SK-N-SH (cell line): ENCODE measurements at regions not wholly inside any gene's neighbourhood (a gene's known extent, or its start where the extent isn't known, plus 50 kb on each side); places are given as distances from the start of the nearest gene placed in this dataset.

Experiments used
- CTCF ChIA-PET: fragments of 300-600, 350-600 bp; formaldehyde crosslinking; extraction: SDS; loops from one replicate; lab custom pipeline; 2021; lab: Yijun Ruan, JAX
- POLR2A ChIA-PET: fragments of 350-600 bp; sonication (Branson Sonifier 250); formaldehyde crosslinking; extraction: SDS; loops from one replicate; lab custom pipeline; 2020; ENCODE audit warnings: antibody characterized with exemption, inconsistent platforms; lab: Yijun Ruan, JAX
- DNase-seq: peaks from one replicate; pipeline ENCODE4 v3.0.0; 2012
- H2AFZ ChIP-seq: fragments of 200-600 bp; sonication (generic); 2 replicates; pipeline ENCODE4 v1.8.1; 2016; ENCODE audit warnings: antibody characterized with exemption, mild to moderate bottlenecking, low read depth
- H3F3A ChIP-seq: fragments of 200-600 bp; sonication (generic); replicated peaks from 2 replicates; pipeline ENCODE3; 2016; ENCODE audit warnings: antibody characterized with exemption, mild to moderate bottlenecking; ENCODE audit not compliant: insufficient read depth
- H3K27ac ChIP-seq, 2 experiments: fragments of 200-500 bp in 1 of 2; fragments of 200-600 bp in 1 of 2; sonication (Bioruptor generic) in 1 of 2; sonication (generic), shearing (Covaris generic) in 1 of 2; 2 replicates each; pipeline versions ENCODE4 v1.5.1 to v1.6.1; 2014 to 2016; ENCODE audit warnings: low read depth in 2 of 2, inconsistent platforms in 1 of 2, low read length in 1 of 2, mild to moderate bottlenecking in 1 of 2, mixed read lengths in 1 of 2
- H3K27me3 ChIP-seq: fragments of 200-600 bp; sonication (generic), shearing (Covaris generic); 2 replicates; pipeline ENCODE4 v1.6.1; 2016; ENCODE audit warnings: mixed run types; ENCODE audit not compliant: insufficient read depth
- H3K36me3 ChIP-seq, 2 experiments: fragments of 200-500 bp in 1 of 2; fragments of 200-600 bp in 1 of 2; sonication (Bioruptor generic) in 1 of 2; sonication (generic) in 1 of 2; replicated peaks in 1 of 2; 2 replicates each; pipeline versions ENCODE3 to v1.5.1; 2014 to 2016; ENCODE audit warnings: low read length in 1 of 2, mild to moderate bottlenecking in 1 of 2; ENCODE audit not compliant: insufficient read depth in 2 of 2, control insufficient read depth in 1 of 2
- H3K4me1 ChIP-seq, 2 experiments: fragments of 200-500 bp in 1 of 2; fragments of 200-600 bp in 1 of 2; sonication (Bioruptor generic) in 1 of 2; sonication (generic), shearing (Covaris generic) in 1 of 2; 2 replicates each; pipeline versions ENCODE4 v1.5.1 to v1.6.1; 2014 to 2016; ENCODE audit warnings: low read depth in 1 of 2, low read length in 1 of 2, mixed run types in 1 of 2; ENCODE audit not compliant: insufficient read depth in 2 of 2, control insufficient read depth in 1 of 2
- H3K4me2 ChIP-seq: fragments of 200-600 bp; sonication (generic), shearing (Covaris generic); 2 replicates; pipeline ENCODE4 v1.6.1; 2017; ENCODE audit warnings: mixed run types
- H3K4me3 ChIP-seq, 2 experiments: fragments of 200-500 bp in 1 of 2; fragments of 200-600 bp in 1 of 2; sonication (Bioruptor generic) in 1 of 2; sonication (generic), shearing (Covaris generic) in 1 of 2; 2 replicates each; pipeline versions ENCODE4 v1.5.1 to v1.8.1; 2014 to 2016; ENCODE audit warnings: low read depth in 2 of 2, inconsistent platforms in 1 of 2, low read length in 1 of 2, mild to moderate bottlenecking in 1 of 2, mixed read lengths in 1 of 2, moderate library complexity in 1 of 2
- H3K79me2 ChIP-seq: fragments of 200-600 bp; sonication (generic); 2 replicates; pipeline ENCODE4 v1.8.1; 2017; ENCODE audit warnings: mild to moderate bottlenecking; ENCODE audit not compliant: insufficient read depth
- H3K9ac ChIP-seq: fragments of 200-600 bp; sonication (generic); 2 replicates; pipeline ENCODE4 v1.6.1; 2017; ENCODE audit warnings: mixed run types
- H3K9me2 ChIP-seq: fragments of 200-600 bp; sonication (generic); 2 replicates; pipeline ENCODE4 v1.6.1; 2017; ENCODE audit warnings: mixed run types
- H3K9me3 ChIP-seq: fragments of 200-600 bp; sonication (generic); 2 replicates; pipeline ENCODE4 v1.6.1; 2017; ENCODE audit warnings: mixed run types, mild to moderate bottlenecking, moderate library complexity
- H4K20me1 ChIP-seq: fragments of 200-600 bp; sonication (generic); 2 replicates; pipeline ENCODE4 v1.6.1; 2017; ENCODE audit warnings: mild to moderate bottlenecking, mixed run types; ENCODE audit not compliant: insufficient read depth
- ELF1 ChIP-seq: IDR thresholded peaks from 2 replicates; pipeline ENCODE4 v1.4.0; 2012
- FOSL2 ChIP-seq: IDR thresholded peaks from 2 replicates; pipeline ENCODE4 v1.4.0; 2012; ENCODE audit warnings: low read depth, mild to moderate bottlenecking, moderate library complexity, borderline replicate concordance
- GABPA ChIP-seq: IDR thresholded peaks from 2 replicates; pipeline ENCODE4 v1.4.0; 2012; ENCODE audit warnings: low read depth, mild to moderate bottlenecking
- GATA2 ChIP-seq: sonication (generic); formaldehyde crosslinking; IDR thresholded peaks from 2 replicates; pipeline ENCODE4 v1.5.0; 2020; ENCODE audit warnings: mild to moderate bottlenecking, missing genetic modification reagents
- MEF2A ChIP-seq: IDR thresholded peaks from 2 replicates; pipeline ENCODE4 v1.4.0; 2012; ENCODE audit warnings: low read depth, borderline replicate concordance
- NFIC ChIP-seq: IDR thresholded peaks from 2 replicates; pipeline ENCODE4 v1.4.0; 2012; ENCODE audit warnings: borderline replicate concordance
- POLR2AphosphoS5 ChIP-seq: IDR thresholded peaks from 2 replicates; pipeline ENCODE4 v1.6.1; 2012; ENCODE audit warnings: low read depth, low read length
- RAD21 ChIP-seq: IDR thresholded peaks from 2 replicates; pipeline ENCODE4 v1.6.1; 2012; ENCODE audit warnings: mild to moderate bottlenecking, low read length
- RCOR1 ChIP-seq: fragments of 150-350 bp; IDR thresholded peaks from 2 replicates; pipeline ENCODE4 v1.6.1; 2017; ENCODE audit warnings: antibody characterized with exemption, low read length
- RFX5 ChIP-seq: IDR thresholded peaks from 2 replicates; pipeline ENCODE4 v1.6.1; 2012; ENCODE audit warnings: mild to moderate bottlenecking, improper control_type of control experiment, low read length
- SIN3A ChIP-seq: IDR thresholded peaks from 2 replicates; pipeline ENCODE4 v1.6.1; 2012; ENCODE audit warnings: low read depth, mild to moderate bottlenecking, low read length, moderate library complexity, borderline replicate concordance
- SMC3 ChIP-seq: IDR thresholded peaks from 2 replicates; pipeline ENCODE4 v1.6.1; 2012; ENCODE audit warnings: low read depth, low read length, improper control_type of control experiment
- USF1 ChIP-seq: IDR thresholded peaks from 2 replicates; pipeline ENCODE4 v1.4.0; 2012; ENCODE audit warnings: low read depth, borderline replicate concordance
- WGBS: methylation state at CpG from one replicate; pipeline ENCODE4 v1.1.6; 2017; ENCODE audit warnings: low lambda C conversion rate; 5-methylcytosine and 5-hydroxymethylcytosine counted together
- TF ChIP-seq, protein P1 (sequence below): IDR thresholded peaks from 2 replicates; pipeline ENCODE4 v1.4.0; 2012; ENCODE audit warnings: low read depth, borderline replicate concordance

GRCh38 chr1:191016765-191017164, 539.1 kb upstream of the BRINP3 start:
- Histone ChIP-seq H3K4me3 (no peak overlapping the region), H3K79me2 (no peaks in the 10 kb centered on the region), H3K36me3 (no peaks in the 10 kb centered on the region), H3K9me3 (no peaks in the 10 kb centered on the region), H3F3A (no peaks in the 10 kb centered on the region), H4K20me1 (no peaks in the 10 kb centered on the region), H3K9me2 (no peaks in the 10 kb centered on the region), H3K27ac (no peak overlapping the region), H3K9ac (no peak overlapping the region)
- DNase-seq: no peak
- WGBS: 31% methylated on average over 6 of the region's 6 CpGs
- TF ChIP-seq, protein P1, sequence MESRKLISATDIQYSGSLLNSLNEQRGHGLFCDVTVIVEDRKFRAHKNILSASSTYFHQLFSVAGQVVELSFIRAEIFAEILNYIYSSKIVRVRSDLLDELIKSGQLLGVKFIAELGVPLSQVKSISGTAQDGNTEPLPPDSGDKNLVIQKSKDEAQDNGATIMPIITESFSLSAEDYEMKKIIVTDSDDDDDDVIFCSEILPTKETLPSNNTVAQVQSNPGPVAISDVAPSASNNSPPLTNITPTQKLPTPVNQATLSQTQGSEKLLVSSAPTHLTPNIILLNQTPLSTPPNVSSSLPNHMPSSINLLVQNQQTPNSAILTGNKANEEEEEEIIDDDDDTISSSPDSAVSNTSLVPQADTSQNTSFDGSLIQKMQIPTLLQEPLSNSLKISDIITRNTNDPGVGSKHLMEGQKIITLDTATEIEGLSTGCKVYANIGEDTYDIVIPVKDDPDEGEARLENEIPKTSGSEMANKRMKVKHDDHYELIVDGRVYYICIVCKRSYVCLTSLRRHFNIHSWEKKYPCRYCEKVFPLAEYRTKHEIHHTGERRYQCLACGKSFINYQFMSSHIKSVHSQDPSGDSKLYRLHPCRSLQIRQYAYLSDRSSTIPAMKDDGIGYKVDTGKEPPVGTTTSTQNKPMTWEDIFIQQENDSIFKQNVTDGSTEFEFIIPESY: no peak
- no peak for TF ChIP-seq RFX5
- TF ChIP-seq RCOR1: no peak
- no peak for TF ChIP-seq SIN3A
- TF ChIP-seq ELF1: no peak
- TF ChIP-seq, all 33 proteins: peak for 0
- Histone ChIP-seq H3K27me3 (no peaks in the 10 kb centered on the region), H3K4me1 (no peaks in the 10 kb centered on the region), H3K4me2 (no peak overlapping the region), H2AFZ (no peak overlapping the region)
- ChIA-PET CTCF (no interaction called here), POLR2A (no interaction called here)

- Histone ChIP-seq H3K4me3 (no peak overlapping the region), H2AFZ (no peak overlapping the region), H3K4me1 (peaks cover 0 to 10% of the 10 kb centered on the region in 2 experiments; a peak in 2 of 4 replicates), H3F3A (no peaks in the 10 kb centered on the region), H3K9ac (no peak overlapping the region), H3K27ac (no peak overlapping the region), H3K27me3 (no peaks in the 10 kb centered on the region), H3K4me2 (no peak overlapping the region), H3K9me3 (no peaks in the 10 kb centered on the region), H3K36me3 (no peaks in the 10 kb centered on the region), H3K9me2 (no peaks in the 10 kb centered on the region), H4K20me1 (no peaks in the 10 kb centered on the region), H3K79me2 (no peaks in the 10 kb centered on the region)
- no peak for TF ChIP-seq RCOR1
- TF ChIP-seq FOSL2: no peak
- no peak for TF ChIP-seq POLR2AphosphoS5
- TF ChIP-seq SMC3: no peak
- TF ChIP-seq, protein P1: no peak
- TF ChIP-seq MEF2A: no peak
- TF ChIP-seq RAD21: no peak
- TF ChIP-seq USF1: no peak
- TF ChIP-seq GATA2 (CRISPR knock-in tag): no peak
- TF ChIP-seq GABPA: no peak
- no peak for TF ChIP-seq NFIC
- TF ChIP-seq ELF1: no peak
- WGBS: 8% methylated on average over 1 of the region's 1 CpG
- DNase-seq: no peak
- CTCF ChIA-PET: no interaction called here
- POLR2A ChIA-PET: no interaction called here
Observed at GRCh38 chr1:191022856-191023255, 545.2 kb upstream of the BRINP3 start.
